H9 (cell line): ENCODE measurements at regions not wholly inside any gene's neighbourhood (a gene's known extent, or its start where the extent isn't known, plus 50 kb on each side); places are given as distances from the start of the nearest gene placed in this dataset.
A peak's percentile ranks its signal among the peaks of the same experiment; 100 is the strongest.

Experiments
- DNase-seq: peaks from one replicate; pipeline ENCODE4 v3.0.0-alpha.2; 2017
- H2AFZ ChIP-seq: one replicate; pipeline ENCODE4 v1.6.1; 2013; ENCODE audit warnings: mild to moderate bottlenecking, low read length, control low read depth, moderate library complexity
- H2AK5ac ChIP-seq: 2 replicates; pipeline ENCODE4 v1.6.1; 2013; ENCODE audit warnings: low read length, control low read depth, mixed read lengths; ENCODE audit not compliant: insufficient read length
- H2BK120ac ChIP-seq: one replicate; pipeline ENCODE4 v1.6.1; 2013; ENCODE audit warnings: low read depth, mild to moderate bottlenecking, low read length, control low read depth, inconsistent platforms; ENCODE audit not compliant: poor library complexity, severe bottlenecking
- H2BK12ac ChIP-seq: 2 replicates; pipeline ENCODE4 v1.6.1; 2013; ENCODE audit warnings: low read length, control low read depth, mixed read lengths, low read depth; ENCODE audit not compliant: insufficient read length
- H2BK15ac ChIP-seq: 2 replicates; pipeline ENCODE4 v1.6.1; 2013; ENCODE audit warnings: low read depth, low read length, control low read depth
- H2BK20ac ChIP-seq: one replicate; pipeline ENCODE4 v1.6.1; 2013; ENCODE audit warnings: low read depth, mild to moderate bottlenecking, low read length, control low read depth, inconsistent platforms; ENCODE audit not compliant: poor library complexity, severe bottlenecking
- H2BK5ac ChIP-seq: 2 replicates; pipeline ENCODE4 v1.6.1; 2013; ENCODE audit warnings: low read length, control low read depth, mixed read lengths; ENCODE audit not compliant: insufficient read length
- H3K14ac ChIP-seq: 2 replicates; pipeline ENCODE4 v1.6.1; 2013; ENCODE audit warnings: low read length, control low read depth; ENCODE audit not compliant: insufficient read depth
- H3K18ac ChIP-seq: 2 replicates; pipeline ENCODE4 v1.6.1; 2013; ENCODE audit warnings: low read depth, mild to moderate bottlenecking, mixed read lengths, low read length, control low read depth; ENCODE audit not compliant: insufficient read length
- H3K23ac ChIP-seq: 2 replicates; pipeline ENCODE4 v1.6.1; 2013; ENCODE audit warnings: low read length, control low read depth, mixed read lengths, low read depth; ENCODE audit not compliant: insufficient read length
- H3K23me2 ChIP-seq: 2 replicates; pipeline ENCODE4 v1.6.1; 2013; ENCODE audit warnings: low read depth, mild to moderate bottlenecking, mixed read lengths, low read length, control low read depth; ENCODE audit not compliant: insufficient read length, poor library complexity, severe bottlenecking
- H3K27ac ChIP-seq: 2 replicates; pipeline ENCODE4 v1.5.1; 2013; ENCODE audit warnings: low read length, control low read depth, mixed read lengths, low read depth; ENCODE audit not compliant: insufficient read length
- H3K27me3 ChIP-seq: 2 replicates; pipeline ENCODE4 v1.6.1; 2013; ENCODE audit warnings: low read length, control low read depth, inconsistent platforms; ENCODE audit not compliant: insufficient read depth
- H3K4ac ChIP-seq: 2 replicates; pipeline ENCODE4 v1.6.1; 2013; ENCODE audit warnings: low read depth, mild to moderate bottlenecking, control low read depth, inconsistent platforms, low read length, moderate library complexity
- H3K4me1 ChIP-seq: 2 replicates; pipeline ENCODE4 v1.6.1; 2013; ENCODE audit warnings: low read length, control low read depth, inconsistent platforms; ENCODE audit not compliant: insufficient read depth
- H3K4me2 ChIP-seq: 2 replicates; pipeline ENCODE4 v1.6.1; 2013; ENCODE audit warnings: low read length, control low read depth, mixed read lengths; ENCODE audit not compliant: insufficient read length, insufficient read depth
- H3K56ac ChIP-seq: 2 replicates; pipeline ENCODE4 v1.6.1; 2013; ENCODE audit warnings: low read depth, mild to moderate bottlenecking, mixed read lengths, low read length, control low read depth; ENCODE audit not compliant: insufficient read length
- H3K79me1 ChIP-seq: 2 replicates; pipeline ENCODE4 v1.6.1; 2013; ENCODE audit warnings: low read depth, mild to moderate bottlenecking, moderate library complexity, low read length, control low read depth, inconsistent platforms; ENCODE audit not compliant: insufficient read depth, poor library complexity, severe bottlenecking
- H3K79me2 ChIP-seq: 2 replicates; pipeline ENCODE4 v1.6.1; 2013; ENCODE audit warnings: low read length, control low read depth, inconsistent platforms; ENCODE audit not compliant: insufficient read depth
- H3K9ac ChIP-seq: 2 replicates; pipeline ENCODE4 v1.6.1; 2013; ENCODE audit warnings: low read length, control low read depth, mixed read lengths; ENCODE audit not compliant: insufficient read length; ENCODE audit errors: extremely low read depth
- H3K9me3 ChIP-seq: one replicate; pipeline ENCODE4 v1.6.1; 2013; ENCODE audit warnings: low read depth, low read length, inconsistent platforms; ENCODE audit not compliant: control insufficient read depth
- H3T11ph ChIP-seq: one replicate; pipeline ENCODE4 v1.6.1; 2013; ENCODE audit warnings: mild to moderate bottlenecking, low read length, control low read depth, inconsistent platforms
- H4K20me1 ChIP-seq: one replicate; pipeline ENCODE4 v1.6.1; 2013; ENCODE audit not compliant: control insufficient read depth, insufficient read length, insufficient read depth
- H4K5ac ChIP-seq: 2 replicates; pipeline ENCODE4 v1.6.1; 2013; ENCODE audit warnings: low read depth, mild to moderate bottlenecking, mixed read lengths, low read length, control low read depth; ENCODE audit not compliant: insufficient read length
- H4K8ac ChIP-seq: replicated peaks from 2 replicates; pipeline ENCODE4 v1.6.1; 2013; ENCODE audit warnings: low read length, control low read depth, mixed read lengths, low read depth; ENCODE audit not compliant: insufficient read length
- H4K91ac ChIP-seq: 2 replicates; pipeline ENCODE4 v1.6.1; 2013; ENCODE audit warnings: low read depth, mild to moderate bottlenecking, moderate library complexity, mixed read lengths, low read length, control low read depth; ENCODE audit not compliant: insufficient read length
- H3K27ac Mint-ChIP-seq, 3 experiments: 2 replicates in 2 of 3; 3 replicates in 1 of 3; pipeline ENCODE4 v1.8.0; 2020 to 2021; ENCODE audit warnings: mixed read lengths in 3 of 3, mild to moderate bottlenecking in 1 of 3, moderate library complexity in 1 of 3
- H3K27me3 Mint-ChIP-seq: 2 replicates; pipeline ENCODE4 v1.8.0; 2021; ENCODE audit warnings: low read depth, mild to moderate bottlenecking, moderate library complexity, mixed read lengths
- H3K36me3 Mint-ChIP-seq, 3 experiments: 2 replicates in 2 of 3; 3 replicates in 1 of 3; pipeline ENCODE4 v1.8.0; 2020 to 2021; ENCODE audit warnings: low read depth in 3 of 3, mixed read lengths in 3 of 3; ENCODE audit not compliant: insufficient read depth in 1 of 3
- H3K4me1 Mint-ChIP-seq, 2 experiments: 2 replicates each; pipeline ENCODE4 v1.8.0; 2020; ENCODE audit warnings: mixed read lengths in 2 of 2
- H3K4me3 Mint-ChIP-seq, 2 experiments: 2 replicates in 1 of 2; 3 replicates in 1 of 2; pipeline ENCODE4 v1.8.0; 2020 to 2021; ENCODE audit warnings: mild to moderate bottlenecking in 2 of 2, mixed read lengths in 2 of 2, moderate library complexity in 1 of 2
- H3K9me3 Mint-ChIP-seq, 2 experiments: 2 replicates in 1 of 2; 3 replicates in 1 of 2; pipeline ENCODE4 v1.8.0; 2020; ENCODE audit warnings: mild to moderate bottlenecking in 2 of 2, mixed read lengths in 2 of 2, moderate library complexity in 1 of 2
- WGBS: extraction: QIAGEN DNeasy Blood & Tissue Kit; methylation state at CpG from one replicate; pipeline ENCODE4 v1.1.7; 2013; ENCODE audit warnings: missing lambda C conversion rate, low lambda C conversion rate, mixed read lengths; ENCODE audit not compliant: insufficient read length; ENCODE audit errors: extremely low coverage; 5-methylcytosine and 5-hydroxymethylcytosine counted together
- TF ChIP-seq, protein P1 (sequence below): fragments of 200-600 bp; sonication (generic); conservative IDR thresholded peaks from 3 replicates; pipeline ENCODE4 v1.8.0; 2021; ENCODE audit warnings: antibody characterized with exemption, mild to moderate bottlenecking

DNA sequence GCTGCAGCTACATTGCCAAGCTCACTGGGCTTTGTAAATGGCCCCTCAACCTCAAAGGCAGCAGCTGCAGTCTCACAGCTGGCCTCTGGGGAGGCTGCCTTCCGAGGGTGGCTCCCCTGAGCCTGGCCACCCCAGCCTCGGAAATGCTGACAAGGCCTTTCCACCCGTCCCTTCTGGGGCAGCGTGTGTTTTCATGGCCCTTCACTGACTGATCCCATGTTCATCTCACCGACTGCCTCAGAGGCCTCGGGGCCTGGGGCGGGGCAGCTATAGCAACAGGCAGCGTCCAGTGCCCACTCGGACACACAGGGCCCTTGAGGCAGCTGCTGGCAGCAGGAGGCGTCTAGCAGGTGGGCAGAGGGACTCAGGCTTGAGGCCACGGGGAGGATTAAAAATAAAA lies 149.7 kb downstream of the GLI2 start:
- Histone ChIP-seq H2BK12ac (no peak overlapping the region), H3T11ph (no peak overlapping the region), H3K56ac (no peak overlapping the region), H4K8ac (no peak overlapping the region), H3K27me3 (no peaks in the 10 kb centered on the region), H3K4ac (no peak overlapping the region), H4K5ac (no peak overlapping the region), H3K23ac (no peak overlapping the region), H2BK20ac (no peak overlapping the region), H2AFZ (no peak overlapping the region), H4K20me1 (peaks cover 3% of the 10 kb centered on the region), H2BK120ac (no peak overlapping the region), H3K27ac (no peak overlapping the region), H3K4me1 (no peaks in the 10 kb centered on the region), H3K9ac (no peak overlapping the region), H4K91ac (no peak overlapping the region), H3K18ac (no peak overlapping the region), H3K14ac (no peak overlapping the region; the same call in 1 of the 2 replicates), H3K23me2 (no peaks in the 10 kb centered on the region), H3K4me2 (no peak overlapping the region), H2AK5ac (no peak overlapping the region), H3K9me3 (no peaks in the 10 kb centered on the region), H2BK5ac (no peak overlapping the region), H3K79me2 (no peaks in the 10 kb centered on the region), H2BK15ac (no peak overlapping the region), H3K79me1 (no peaks in the 10 kb centered on the region)
- H3K36me3 Mint-ChIP-seq, result peaks cover 2 to 6% (median 4%) of the 10 kb centered on the region in 3 experiments; a peak in 4 of 7 replicates
- no peak overlapping the region for H3K4me3 Mint-ChIP-seq
- WGBS, result no CpG with 5 or more reads among the region's 11 CpGs
- no peak for DNase-seq
- TF ChIP-seq, protein P1, sequence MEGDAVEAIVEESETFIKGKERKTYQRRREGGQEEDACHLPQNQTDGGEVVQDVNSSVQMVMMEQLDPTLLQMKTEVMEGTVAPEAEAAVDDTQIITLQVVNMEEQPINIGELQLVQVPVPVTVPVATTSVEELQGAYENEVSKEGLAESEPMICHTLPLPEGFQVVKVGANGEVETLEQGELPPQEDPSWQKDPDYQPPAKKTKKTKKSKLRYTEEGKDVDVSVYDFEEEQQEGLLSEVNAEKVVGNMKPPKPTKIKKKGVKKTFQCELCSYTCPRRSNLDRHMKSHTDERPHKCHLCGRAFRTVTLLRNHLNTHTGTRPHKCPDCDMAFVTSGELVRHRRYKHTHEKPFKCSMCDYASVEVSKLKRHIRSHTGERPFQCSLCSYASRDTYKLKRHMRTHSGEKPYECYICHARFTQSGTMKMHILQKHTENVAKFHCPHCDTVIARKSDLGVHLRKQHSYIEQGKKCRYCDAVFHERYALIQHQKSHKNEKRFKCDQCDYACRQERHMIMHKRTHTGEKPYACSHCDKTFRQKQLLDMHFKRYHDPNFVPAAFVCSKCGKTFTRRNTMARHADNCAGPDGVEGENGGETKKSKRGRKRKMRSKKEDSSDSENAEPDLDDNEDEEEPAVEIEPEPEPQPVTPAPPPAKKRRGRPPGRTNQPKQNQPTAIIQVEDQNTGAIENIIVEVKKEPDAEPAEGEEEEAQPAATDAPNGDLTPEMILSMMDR, result peak; percentile 34
- H3K27me3 Mint-ChIP-seq, result no peaks in the 10 kb centered on the region; the same call in 1 of the 2 replicates
- H3K9me3 Mint-ChIP-seq, result no peaks in the 10 kb centered on the region
- H3K27ac Mint-ChIP-seq, result peak overlapping the region in 2 of 3 experiments; percentile 60 to 79; a peak in 3 of 7 replicates
- H3K4me1 Mint-ChIP-seq, result peaks cover 34 to 55% of the 10 kb centered on the region in 2 experiments
